ENCODE measurements at regions not wholly inside any gene's neighbourhood (a gene's known extent, or its start where the extent isn't known, plus 50 kb on each side); places are given as distances from the start of the nearest gene placed in this dataset.
"Not testable (repeated sequence)": the region's sequence is repeated elsewhere in the genome, so short reads cannot be mapped to it uniquely, and the experiment has no call there.

DNA sequence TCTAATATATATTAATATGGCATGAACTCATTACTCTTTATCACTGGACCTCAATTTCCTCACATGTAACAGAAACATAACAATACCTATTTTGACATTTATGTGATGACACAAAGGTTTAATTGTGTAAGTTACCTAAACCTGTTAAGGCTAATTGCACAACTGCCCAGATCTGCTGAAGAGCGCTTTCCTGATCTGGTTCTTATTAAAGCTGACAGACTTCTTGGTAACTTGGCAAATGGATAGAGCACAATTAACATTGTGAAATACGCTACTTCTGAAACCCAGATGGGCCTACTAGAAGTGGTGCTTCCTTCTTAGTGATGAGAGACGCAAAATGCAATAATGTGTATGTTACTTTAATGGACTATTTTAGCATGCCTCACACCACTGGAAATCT is 1767.2 kb upstream of the RAG2 start:
- no peak for DNase-seq

GRCh38 chr11:38356255-38356654 is 1758.2 kb upstream of the RAG2 start:
- DNase-seq: no peak

- no peak for DNase-seq
Measured at GRCh38 chr11:38345286-38345685, 1747.2 kb upstream of the RAG2 start.

DNA sequence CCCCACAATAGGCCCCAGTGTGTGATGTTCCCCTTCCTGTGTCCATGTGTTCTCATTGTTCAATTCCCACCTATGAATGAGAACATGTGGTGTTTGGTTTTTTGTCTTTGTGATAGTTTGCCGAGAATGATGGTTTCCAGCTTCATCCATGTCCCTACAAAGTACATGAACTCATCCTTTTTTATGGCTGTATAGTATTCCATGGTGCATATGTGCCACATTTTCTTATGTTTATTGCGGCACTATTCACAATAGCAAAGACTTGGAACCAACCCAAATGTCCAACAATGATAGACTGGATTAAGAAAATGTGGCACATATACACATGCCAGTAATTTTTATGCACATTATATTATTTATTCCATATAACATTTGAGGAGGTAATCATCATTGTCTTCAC is 1743.6 kb upstream of the RAG2 start:
- DNase-seq: not testable (repeated sequence)

DNA sequence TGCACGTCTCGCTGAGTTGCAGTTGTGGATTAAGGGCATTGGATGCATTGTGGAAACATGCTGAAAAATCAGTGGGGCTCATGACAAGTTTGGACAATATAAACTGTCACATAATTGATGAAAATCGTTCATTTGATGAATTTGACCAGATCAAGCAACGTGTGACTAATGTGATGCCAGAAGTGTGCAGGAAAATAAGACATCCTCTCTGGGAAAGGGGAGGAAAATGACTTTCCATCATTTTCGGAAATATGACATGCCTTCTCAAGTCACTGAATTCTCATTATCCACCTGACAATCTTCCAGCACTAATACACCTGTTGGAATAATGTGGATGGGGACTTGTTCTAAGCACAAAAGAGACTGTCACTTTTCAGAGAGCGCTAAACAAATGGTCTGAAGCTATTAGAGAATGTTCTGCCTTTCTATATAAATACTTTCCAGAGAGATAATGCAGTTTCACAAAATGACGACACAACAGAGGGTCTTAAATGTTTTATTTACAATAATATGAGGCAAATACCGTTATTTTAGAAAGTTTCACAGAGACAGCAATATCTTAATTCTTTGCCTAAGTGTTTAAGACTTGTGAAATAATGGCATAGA is 1741.9 kb upstream of the RAG2 start:
- DNase-seq: no peak

DNA sequence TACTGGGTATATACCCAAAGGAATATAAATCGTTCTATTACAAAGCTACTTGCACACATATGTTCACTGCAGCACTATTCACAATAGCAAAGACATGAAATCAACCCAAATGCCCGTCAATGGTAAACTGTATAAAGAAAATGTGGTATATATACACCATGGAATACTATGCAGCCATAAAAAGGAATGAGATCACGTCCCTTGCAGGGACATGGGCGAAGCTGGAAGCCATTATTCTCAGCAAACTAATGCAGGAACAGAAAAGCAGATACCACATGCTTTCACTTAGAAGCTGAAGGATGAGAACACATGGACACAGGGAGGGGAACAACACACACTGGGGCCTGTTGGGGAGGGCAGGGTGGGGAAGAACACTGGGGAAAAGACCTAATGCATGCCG is 1740.0 kb upstream of the RAG2 start:
- DNase-seq: not testable (repeated sequence)

DNA sequence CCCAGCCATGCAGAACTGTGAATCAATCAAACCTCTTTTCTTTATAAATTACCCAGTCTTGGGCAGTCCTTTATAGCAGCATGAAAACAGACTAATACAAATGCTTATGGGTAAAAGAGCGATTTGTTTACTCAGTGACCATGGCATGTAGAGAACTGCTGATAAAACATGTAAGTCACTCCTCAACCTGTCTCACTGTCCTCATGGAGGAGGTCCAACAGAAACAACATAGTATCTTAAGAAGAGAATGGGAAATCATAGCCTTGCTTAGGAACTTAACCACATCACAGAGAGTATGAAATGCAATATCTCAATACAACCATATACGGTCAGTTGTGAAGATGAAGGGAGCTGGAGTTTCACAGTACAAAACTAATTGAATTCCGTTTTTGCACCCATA is 1734.0 kb upstream of the RAG2 start:
- no peak for DNase-seq

DNA sequence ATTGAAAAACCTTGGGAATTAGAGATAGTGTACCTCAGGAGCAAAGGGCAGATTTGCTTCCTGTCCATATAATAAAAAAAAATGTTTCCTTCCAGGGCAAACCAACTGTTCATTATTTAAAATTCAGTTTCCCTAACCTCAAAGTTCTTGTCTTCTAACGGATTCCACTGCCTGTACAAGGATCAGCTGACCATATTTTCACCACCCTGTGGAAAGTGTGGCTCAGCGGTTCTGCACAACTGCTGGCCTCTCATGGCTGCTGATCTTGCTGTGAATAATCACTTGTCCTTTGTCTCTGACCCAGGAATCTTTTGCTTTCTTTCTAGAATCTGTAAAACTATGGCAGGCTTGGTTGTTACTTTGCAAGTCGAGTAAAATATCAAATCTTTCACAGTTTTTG is 1732.5 kb upstream of the RAG2 start:
- DNase-seq: no peak

DNA sequence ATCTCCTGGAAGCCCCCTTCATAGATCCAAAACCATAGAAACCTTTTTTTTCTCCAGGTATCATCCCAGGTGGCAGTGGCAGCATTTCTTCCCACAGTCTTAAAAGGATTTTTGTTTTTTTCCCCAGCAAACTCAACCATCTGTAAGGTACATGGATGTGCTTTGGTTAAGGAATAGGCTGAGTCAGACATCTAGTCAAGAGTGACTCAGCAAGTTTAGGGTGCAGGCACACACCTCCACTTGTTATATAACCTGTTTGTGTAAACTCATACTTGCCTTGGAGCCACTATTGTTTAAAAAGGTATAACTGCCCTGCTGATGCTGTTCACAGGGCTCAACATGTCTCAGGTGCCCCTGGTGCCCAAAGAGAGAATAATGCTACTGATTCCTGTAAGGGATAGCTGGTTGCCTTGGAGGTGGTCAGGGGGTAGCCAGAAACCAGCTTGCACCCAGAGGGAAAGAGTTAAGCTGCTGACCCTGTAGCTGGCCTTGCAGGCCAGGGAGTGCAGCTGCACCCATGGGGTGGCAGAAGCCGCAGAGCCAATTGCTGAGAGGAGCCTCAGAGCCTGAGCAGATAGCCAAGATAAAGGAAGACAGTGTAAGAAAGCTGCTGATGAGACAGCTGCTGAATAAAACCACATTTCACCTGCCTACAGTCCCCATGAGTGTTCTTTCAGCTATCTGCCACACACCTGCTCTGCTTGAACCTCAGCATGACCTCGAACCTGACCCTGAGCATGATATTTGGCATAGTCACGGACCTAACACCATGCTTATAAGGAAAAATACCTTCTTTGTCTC is 1726.1 kb upstream of the RAG2 start:
- DNase-seq: no peak

DNA sequence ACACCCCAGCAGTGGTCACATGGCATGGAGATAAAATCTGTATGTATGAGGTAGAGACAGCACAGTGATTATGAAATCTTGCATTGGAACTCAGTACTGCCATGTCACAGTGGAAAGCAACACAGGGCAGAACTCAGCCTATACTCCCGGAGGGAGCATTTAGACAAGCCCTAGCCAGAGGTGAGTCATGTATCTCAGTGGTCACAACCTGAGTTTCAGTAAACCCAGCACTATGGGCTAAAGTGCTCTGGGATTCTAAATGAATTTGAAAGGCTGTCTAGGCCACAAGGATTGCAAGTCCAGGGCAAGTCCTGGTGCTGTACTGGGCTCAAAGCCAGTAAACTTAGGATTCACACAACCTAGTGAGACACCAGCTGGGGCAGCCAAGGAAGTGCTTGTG is 1717.1 kb upstream of the RAG2 start:
- DNase-seq: no peak

DNA sequence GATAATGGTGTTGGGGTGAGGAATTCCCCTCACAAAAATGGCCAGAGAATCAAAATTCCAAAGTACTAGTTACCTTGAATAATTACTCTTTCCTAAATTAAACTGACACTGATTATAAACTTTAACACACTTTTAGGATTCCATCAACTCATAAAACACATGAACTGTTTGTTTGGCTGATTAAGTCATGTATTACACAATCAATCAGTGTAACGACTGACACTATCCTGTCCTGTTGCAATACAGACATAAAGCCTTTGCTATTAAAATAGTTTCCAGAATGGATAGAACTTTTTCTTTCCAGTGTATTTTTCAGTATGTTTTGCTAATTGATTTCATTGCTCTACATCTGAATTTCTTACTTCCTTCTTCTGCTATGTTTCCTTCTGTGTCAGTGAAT is 1709.4 kb upstream of the RAG2 start:
- no peak for DNase-seq

GRCh38 chr11:38305682-38306081 is 1707.6 kb upstream of the RAG2 start:
- DNase-seq: no peak

DNA sequence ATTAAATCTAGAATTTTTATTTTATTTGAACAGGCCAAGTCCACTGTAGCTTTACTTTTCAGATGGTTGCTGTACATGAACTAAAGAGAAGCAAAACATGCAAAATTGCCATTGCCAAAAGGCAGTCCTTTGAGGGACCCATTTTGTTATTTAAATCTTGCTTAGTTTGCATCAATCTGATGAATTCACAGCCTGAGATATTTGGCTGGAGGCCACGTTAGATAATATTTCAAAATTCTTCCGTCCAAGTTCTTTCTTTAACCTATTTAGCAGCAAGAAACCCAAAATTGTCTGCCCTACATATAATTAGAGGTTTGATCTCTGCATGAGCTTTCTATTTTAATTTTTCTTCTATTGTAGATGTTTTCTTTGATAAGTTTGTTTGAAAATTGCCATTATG is 1706.9 kb upstream of the RAG2 start:
- DNase-seq: no peak

GRCh38 chr11:38302564-38302963 is 1704.5 kb upstream of the RAG2 start:
- no peak for DNase-seq

GRCh38 chr11:38300570-38300969 is 1702.5 kb upstream of the RAG2 start:
- no peak for DNase-seq

- DNase-seq: no peak
Measured at GRCh38 chr11:38296211-38296776, 1698.3 kb upstream of the RAG2 start.

DNA sequence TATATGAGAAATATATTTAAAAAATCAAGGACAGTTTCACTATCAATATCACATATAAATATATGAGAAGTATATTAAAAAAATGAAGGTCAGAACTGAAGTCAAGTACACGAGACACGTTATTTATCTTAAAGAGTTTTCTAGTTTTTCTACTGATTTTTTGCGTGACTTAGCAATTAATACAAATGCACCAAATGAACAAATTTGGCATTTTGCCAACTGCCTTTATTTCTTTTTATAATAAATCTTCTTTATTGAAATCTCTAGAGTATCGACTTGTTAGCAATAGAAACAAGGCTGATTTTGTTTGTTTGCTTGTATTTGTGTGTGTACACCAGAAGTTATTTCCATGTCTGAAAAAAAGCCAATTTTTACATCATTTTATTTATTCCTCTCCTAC is 1684.7 kb upstream of the RAG2 start:
- no peak for DNase-seq

GRCh38 chr11:38278457-38279141 is 1680.6 kb upstream of the RAG2 start:
- DNase-seq: no peak

GRCh38 chr11:38274031-38274430 is 1676.0 kb upstream of the RAG2 start:
- no peak for DNase-seq

- no peak for DNase-seq
Measured at GRCh38 chr11:38272376-38272775, 1674.3 kb upstream of the RAG2 start.

DNA sequence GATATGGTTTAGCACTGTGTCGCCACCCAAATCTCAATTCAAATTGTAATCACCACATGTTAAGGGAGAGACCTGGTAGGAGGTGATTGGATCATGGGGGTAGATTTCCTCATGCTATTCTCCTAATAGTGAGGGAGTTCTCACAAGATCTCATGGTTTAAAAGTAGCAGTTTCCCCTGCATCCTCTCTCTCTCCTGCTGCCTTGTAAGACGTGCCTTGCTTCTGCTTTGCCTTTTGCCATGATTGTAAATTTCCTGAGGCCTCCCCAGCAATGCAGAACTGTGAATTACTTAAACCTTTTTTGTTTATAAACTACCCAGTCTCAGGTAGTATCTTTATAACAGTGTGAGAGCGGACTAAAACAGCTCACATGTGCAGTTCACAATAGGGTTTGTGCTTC is 1668.7 kb upstream of the RAG2 start:
- no peak for DNase-seq

GRCh38 chr11:38256436-38256835 is 1658.4 kb upstream of the RAG2 start:
- DNase-seq: no peak

DNA sequence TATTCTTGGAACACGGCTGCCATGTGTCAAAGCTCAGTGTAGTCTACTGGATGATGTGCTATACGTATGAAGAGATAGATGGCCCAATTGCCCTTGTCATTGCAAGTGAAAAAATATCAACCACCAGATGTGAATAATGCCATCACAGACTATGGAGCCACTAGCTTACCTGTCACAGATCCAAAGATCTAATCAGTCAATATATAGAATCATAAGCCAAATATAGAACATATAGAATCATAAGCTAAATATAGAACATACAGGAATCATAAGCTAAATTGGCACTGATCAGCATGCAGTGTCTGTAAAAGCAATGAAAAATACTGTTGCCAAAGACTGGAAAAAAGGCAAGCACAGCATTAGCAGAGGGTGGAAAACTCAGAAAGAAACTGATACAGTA is 1656.9 kb upstream of the RAG2 start:
- no peak for DNase-seq

DNA sequence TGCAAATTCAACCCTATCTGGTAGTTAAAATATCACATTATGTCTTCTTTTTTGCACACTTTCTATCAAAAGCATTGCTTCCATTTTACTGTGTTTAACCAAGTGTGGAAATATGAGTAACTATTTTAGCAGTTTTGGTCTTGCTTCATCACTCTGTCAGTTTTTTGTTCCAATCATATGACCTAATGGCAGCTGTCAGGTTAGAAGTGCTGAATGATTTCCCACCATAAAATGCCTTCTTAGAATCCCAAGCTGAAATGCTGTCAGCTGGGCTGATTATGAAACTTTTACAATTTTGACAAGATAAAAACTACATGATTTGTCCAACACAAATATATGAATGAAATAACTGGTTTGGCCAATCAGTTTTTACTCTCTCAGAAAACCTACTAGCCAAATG is 1654.6 kb upstream of the RAG2 start:
- DNase-seq: no peak
